ENCODE measurements at regions not wholly inside any gene's neighbourhood (a gene's known extent, or its start where the extent isn't known, plus 50 kb on each side); places are given as distances from the start of the nearest gene placed in this dataset.

- TF ChIP-seq CTCF (IDR thresholded peaks at IDR 0.05) (no peak), POLR2AphosphoS5 (IDR thresholded peaks at IDR 0.05) (peak in 1 of 2 donors; percentile 34), POLR2A (IDR thresholded peaks at IDR 0.05; ENCODE audit: low read depth) (no peak), EP300 (IDR thresholded peaks at IDR 0.05) (no peak)
Measured at GRCh38 chr16:80122115-80122514, 418.7 kb upstream of the DYNLRB2 start.

Measured in esophagus muscularis mucosa (tissue), 4 donors.